ENCODE measurements at regions not wholly inside any gene's neighbourhood (a gene's known extent, or its start where the extent isn't known, plus 50 kb on each side); places are given as distances from the start of the nearest gene placed in this dataset.
"Not testable (repeated sequence)": the region's sequence is repeated elsewhere in the genome, so short reads cannot be mapped to it uniquely, and the experiment has no call there.

GRCh38 chr5:130546211-130546610, 618.8 kb downstream of the HINT1 start:
- no peak for DNase-seq

GRCh38 chr5:130545291-130545690, 619.8 kb downstream of the HINT1 start:
- DNase-seq, result peak in 1 of 2 experiments; percentile 7

GRCh38 chr5:130541617-130542221, 623.3 kb downstream of the HINT1 start:
- DNase-seq, result no peak

- no peak for DNase-seq
Observed at GRCh38 chr5:130536691-130537090, 628.4 kb downstream of the HINT1 start.

GRCh38 chr5:130532786-130533185, 628.5 kb downstream of the CHSY3 start:
- DNase-seq, result no peak

GRCh38 chr5:130529511-130530485, 625.5 kb downstream of the CHSY3 start:
- no peak for DNase-seq

GRCh38 chr5:130529111-130529510, 624.8 kb downstream of the CHSY3 start:
- DNase-seq, result no peak

- no peak for DNase-seq
Observed at GRCh38 chr5:130528474-130528873, 624.2 kb downstream of the CHSY3 start.

- no peak for DNase-seq
Observed at GRCh38 chr5:130526708-130527107, 622.4 kb downstream of the CHSY3 start.

- DNase-seq, result no peak
Observed at GRCh38 chr5:130520211-130520610, 615.9 kb downstream of the CHSY3 start.

- DNase-seq, result peak; percentile 74 to 92
Observed at GRCh38 chr5:130514984-130515690, 610.9 kb downstream of the CHSY3 start.

GRCh38 chr5:130502702-130503101, 598.4 kb downstream of the CHSY3 start:
- no peak for DNase-seq

- no peak for DNase-seq
Observed at GRCh38 chr5:130501151-130501865, 597.0 kb downstream of the CHSY3 start.

GRCh38 chr5:130500495-130500894, 596.2 kb downstream of the CHSY3 start:
- not testable (repeated sequence) for DNase-seq

- DNase-seq, result no peak
Observed at GRCh38 chr5:130496215-130496614, 592.0 kb downstream of the CHSY3 start.

GRCh38 chr5:130488252-130488651, 584.0 kb downstream of the CHSY3 start:
- no peak for DNase-seq

GRCh38 chr5:130479045-130479804, 575.0 kb downstream of the CHSY3 start:
- DNase-seq, result no peak

GRCh38 chr5:130476325-130476724, 572.1 kb downstream of the CHSY3 start:
- DNase-seq, result no peak

- DNase-seq, result no peak
Observed at GRCh38 chr5:130462516-130462915, 558.3 kb downstream of the CHSY3 start.

GRCh38 chr5:130455175-130455574, 550.9 kb downstream of the CHSY3 start:
- DNase-seq, result no peak

GRCh38 chr5:130452744-130453143, 548.5 kb downstream of the CHSY3 start:
- DNase-seq, result no peak

GRCh38 chr5:130436430-130436829, 532.2 kb downstream of the CHSY3 start:
- DNase-seq, result no peak

Measured in SW 1271 (cell line).